ENCODE measurements at regions not wholly inside any gene's neighbourhood (a gene's known extent, or its start where the extent isn't known, plus 50 kb on each side); places are given as distances from the start of the nearest gene placed in this dataset.

- no peak for TF ChIP-seq CTCF (IDR thresholded peaks at IDR 0.05; ENCODE audit: poor library complexity)
- TF ChIP-seq EZH2 (IDR thresholded peaks at IDR 0.05; ENCODE audit: borderline replicate concordance), result no peak
Measured at GRCh38 chr3:103127737-103128136, 692.9 kb downstream of the ZPLD1 start.
